ENCODE measurements at regions not wholly inside any gene's neighbourhood (a gene's known extent, or its start where the extent isn't known, plus 50 kb on each side); places are given as distances from the start of the nearest gene placed in this dataset.

GRCh38 chr2:149858901-149859634, 271.5 kb upstream of the MMADHC start:
- no peak for ATAC-seq
- no peak for TF ChIP-seq ESRRG (CRISPR knock-in tag; IDR thresholded peaks at IDR 0.05)
- TF ChIP-seq ZFP30 (CRISPR knock-in tag; IDR thresholded peaks at IDR 0.05), result no peak
- TF ChIP-seq, protein P1, sequence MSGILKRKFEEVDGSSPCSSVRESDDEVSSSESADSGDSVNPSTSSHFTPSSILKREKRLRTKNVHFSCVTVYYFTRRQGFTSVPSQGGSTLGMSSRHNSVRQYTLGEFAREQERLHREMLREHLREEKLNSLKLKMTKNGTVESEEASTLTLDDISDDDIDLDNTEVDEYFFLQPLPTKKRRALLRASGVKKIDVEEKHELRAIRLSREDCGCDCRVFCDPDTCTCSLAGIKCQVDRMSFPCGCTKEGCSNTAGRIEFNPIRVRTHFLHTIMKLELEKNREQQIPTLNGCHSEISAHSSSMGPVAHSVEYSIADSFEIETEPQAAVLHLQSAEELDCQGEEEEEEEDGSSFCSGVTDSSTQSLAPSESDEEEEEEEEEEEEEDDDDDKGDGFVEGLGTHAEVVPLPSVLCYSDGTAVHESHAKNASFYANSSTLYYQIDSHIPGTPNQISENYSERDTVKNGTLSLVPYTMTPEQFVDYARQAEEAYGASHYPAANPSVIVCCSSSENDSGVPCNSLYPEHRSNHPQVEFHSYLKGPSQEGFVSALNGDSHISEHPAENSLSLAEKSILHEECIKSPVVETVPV (CRISPR knock-in tag; IDR thresholded peaks at IDR 0.05), result no peak
- TF ChIP-seq, protein P2, sequence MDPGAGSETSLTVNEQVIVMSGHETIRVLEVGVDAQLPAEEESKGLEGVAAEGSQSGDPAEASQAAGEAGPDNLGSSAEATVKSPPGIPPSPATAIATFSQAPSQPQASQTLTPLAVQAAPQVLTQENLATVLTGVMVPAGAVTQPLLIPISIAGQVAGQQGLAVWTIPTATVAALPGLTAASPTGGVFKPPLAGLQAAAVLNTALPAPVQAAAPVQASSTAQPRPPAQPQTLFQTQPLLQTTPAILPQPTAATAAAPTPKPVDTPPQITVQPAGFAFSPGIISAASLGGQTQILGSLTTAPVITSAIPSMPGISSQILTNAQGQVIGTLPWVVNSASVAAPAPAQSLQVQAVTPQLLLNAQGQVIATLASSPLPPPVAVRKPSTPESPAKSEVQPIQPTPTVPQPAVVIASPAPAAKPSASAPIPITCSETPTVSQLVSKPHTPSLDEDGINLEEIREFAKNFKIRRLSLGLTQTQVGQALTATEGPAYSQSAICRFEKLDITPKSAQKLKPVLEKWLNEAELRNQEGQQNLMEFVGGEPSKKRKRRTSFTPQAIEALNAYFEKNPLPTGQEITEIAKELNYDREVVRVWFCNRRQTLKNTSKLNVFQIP (CRISPR knock-in tag; IDR thresholded peaks at IDR 0.05; ENCODE audit: borderline replicate concordance, low read depth), result no peak
- TF ChIP-seq PPARA (CRISPR knock-in tag; IDR thresholded peaks at IDR 0.05; ENCODE audit: borderline replicate concordance), result no peak
- no peak for TF ChIP-seq CSDC2 (CRISPR knock-in tag; IDR thresholded peaks at IDR 0.05)
- TF ChIP-seq CREB5 (CRISPR knock-in tag; IDR thresholded peaks at IDR 0.05; ENCODE audit: low read depth), result no peak
- no peak for TF ChIP-seq ZNF565 (CRISPR knock-in tag; conservative IDR thresholded peaks at IDR 0.05; ENCODE audit: low read depth)
- TF ChIP-seq SNAI2 (CRISPR knock-in tag; IDR thresholded peaks at IDR 0.05), result no peak
- no peak for TF ChIP-seq ZNF70 (CRISPR knock-in tag; IDR thresholded peaks at IDR 0.05)
- no peak for TF ChIP-seq GLIS3 (CRISPR knock-in tag; IDR thresholded peaks at IDR 0.05)
- no peak for TF ChIP-seq RARB (CRISPR knock-in tag; IDR thresholded peaks at IDR 0.05)
- no peak for TF ChIP-seq BACH2 (CRISPR knock-in tag; IDR thresholded peaks at IDR 0.05; ENCODE audit: borderline replicate concordance)
- TF ChIP-seq, protein P3, sequence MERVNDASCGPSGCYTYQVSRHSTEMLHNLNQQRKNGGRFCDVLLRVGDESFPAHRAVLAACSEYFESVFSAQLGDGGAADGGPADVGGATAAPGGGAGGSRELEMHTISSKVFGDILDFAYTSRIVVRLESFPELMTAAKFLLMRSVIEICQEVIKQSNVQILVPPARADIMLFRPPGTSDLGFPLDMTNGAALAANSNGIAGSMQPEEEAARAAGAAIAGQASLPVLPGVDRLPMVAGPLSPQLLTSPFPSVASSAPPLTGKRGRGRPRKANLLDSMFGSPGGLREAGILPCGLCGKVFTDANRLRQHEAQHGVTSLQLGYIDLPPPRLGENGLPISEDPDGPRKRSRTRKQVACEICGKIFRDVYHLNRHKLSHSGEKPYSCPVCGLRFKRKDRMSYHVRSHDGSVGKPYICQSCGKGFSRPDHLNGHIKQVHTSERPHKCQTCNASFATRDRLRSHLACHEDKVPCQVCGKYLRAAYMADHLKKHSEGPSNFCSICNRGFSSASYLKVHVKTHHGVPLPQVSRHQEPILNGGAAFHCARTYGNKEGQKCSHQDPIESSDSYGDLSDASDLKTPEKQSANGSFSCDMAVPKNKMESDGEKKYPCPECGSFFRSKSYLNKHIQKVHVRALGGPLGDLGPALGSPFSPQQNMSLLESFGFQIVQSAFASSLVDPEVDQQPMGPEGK (CRISPR knock-in tag; IDR thresholded peaks at IDR 0.05; ENCODE audit: borderline replicate concordance), result no peak
- TF ChIP-seq TCF4 (CRISPR knock-in tag; IDR thresholded peaks at IDR 0.05; ENCODE audit: borderline replicate concordance), result no peak

- TF ChIP-seq TCF4 (CRISPR knock-in tag; IDR thresholded peaks at IDR 0.05; ENCODE audit: borderline replicate concordance) (no peak), PPARA (CRISPR knock-in tag; IDR thresholded peaks at IDR 0.05; ENCODE audit: borderline replicate concordance) (no peak), RARB (CRISPR knock-in tag; IDR thresholded peaks at IDR 0.05) (no peak), OSR1 (CRISPR knock-in tag; IDR thresholded peaks at IDR 0.05) (no peak), CSDC2 (CRISPR knock-in tag; IDR thresholded peaks at IDR 0.05) (no peak), TOX (CRISPR knock-in tag; IDR thresholded peaks at IDR 0.05; ENCODE audit: borderline replicate concordance) (no peak), CREB5 (CRISPR knock-in tag; IDR thresholded peaks at IDR 0.05; ENCODE audit: low read depth) (no peak), ZC3H10 (CRISPR knock-in tag; IDR thresholded peaks at IDR 0.05) (no peak), BACH2 (CRISPR knock-in tag; IDR thresholded peaks at IDR 0.05; ENCODE audit: borderline replicate concordance) (no peak), ZFP30 (CRISPR knock-in tag; IDR thresholded peaks at IDR 0.05) (no peak), ZNF565 (CRISPR knock-in tag; conservative IDR thresholded peaks at IDR 0.05; ENCODE audit: low read depth) (no peak), ESRRG (CRISPR knock-in tag; IDR thresholded peaks at IDR 0.05) (no peak), ARNTL (CRISPR knock-in tag; IDR thresholded peaks at IDR 0.05; ENCODE audit: borderline replicate concordance, low read depth) (no peak), ZNF70 (CRISPR knock-in tag; IDR thresholded peaks at IDR 0.05) (no peak), GLIS3 (CRISPR knock-in tag; IDR thresholded peaks at IDR 0.05) (no peak)
- TF ChIP-seq, protein P3 (CRISPR knock-in tag; IDR thresholded peaks at IDR 0.05; ENCODE audit: borderline replicate concordance), result no peak
- TF ChIP-seq, protein P2 (CRISPR knock-in tag; IDR thresholded peaks at IDR 0.05; ENCODE audit: borderline replicate concordance, low read depth), result no peak
- TF ChIP-seq, protein P1 (CRISPR knock-in tag; IDR thresholded peaks at IDR 0.05), result no peak
- peak; percentile 56 for ATAC-seq
Measured at GRCh38 chr2:149858216-149858615, 270.6 kb upstream of the MMADHC start.

Data from SK-N-SH treated with all-trans-retinoic acid at 6 μM for 48 hours (cell line).